HTR-8/SVneo (cell line): ENCODE measurements at regions not wholly inside any gene's neighbourhood (a gene's known extent, or its start where the extent isn't known, plus 50 kb on each side); places are given as distances from the start of the nearest gene placed in this dataset.

ENCODE experiments used
- DNase-seq: peaks from one replicate; pipeline ENCODE4 v3.0.0; 2011; ENCODE audit warnings: low spot score, mixed read lengths; ENCODE audit not compliant: insufficient read length
- FAIRE-seq: peaks from 2 replicates; lab custom pipeline; 2011; peaks lifted over from hg19 to GRCh38; lab: Jason Lieb, UNC

- DNase-seq (no peak), FAIRE-seq (no peak)
Observed at GRCh38 chr1:2962541-2962940, 58.7 kb upstream of the ACTRT2 start.

- FAIRE-seq (no peak), DNase-seq (no peak)
Observed at GRCh38 chr1:2962946-2963345, 58.3 kb upstream of the ACTRT2 start.

GRCh38 chr1:2965676-2966075 lies 55.6 kb upstream of the ACTRT2 start:
- no peak for DNase-seq
- no peak for FAIRE-seq

- no peak for DNase-seq
Observed at GRCh38 chr1:2966449-2967328, 54.6 kb upstream of the ACTRT2 start.

GRCh38 chr1:2967329-2967725 lies 53.9 kb upstream of the ACTRT2 start:
- no peak for DNase-seq
- FAIRE-seq: no peak

More at GRCh38 chr1:2966449-2967328, 54.6 kb upstream of the ACTRT2 start:
- no peak for FAIRE-seq

- no peak for DNase-seq
- FAIRE-seq: no peak
Observed at GRCh38 chr1:2967881-2968280, 53.4 kb upstream of the ACTRT2 start.

GRCh38 chr1:2968471-2968881 lies 52.8 kb upstream of the ACTRT2 start:
- DNase-seq (no peak), FAIRE-seq (no peak)

- FAIRE-seq (no peak), DNase-seq (no peak)
Observed at GRCh38 chr1:2969011-2969844, 52.0 kb upstream of the ACTRT2 start.

- FAIRE-seq: no peak
Observed at GRCh38 chr1:2969845-2970291, 51.4 kb upstream of the ACTRT2 start.

GRCh38 chr1:2970311-2971071 lies 50.8 kb upstream of the ACTRT2 start:
- no peak for DNase-seq
- no peak for FAIRE-seq

More at GRCh38 chr1:2969845-2970291, 51.4 kb upstream of the ACTRT2 start:
- DNase-seq: no peak

GRCh38 chr1:2971101-2971501 lies 50.2 kb upstream of the ACTRT2 start:
- FAIRE-seq (no peak), DNase-seq (no peak)
